Kidney epithelial cell (primary cell): ENCODE measurements at regions not wholly inside any gene's neighbourhood (a gene's known extent, or its start where the extent isn't known, plus 50 kb on each side); places are given as distances from the start of the nearest gene placed in this dataset.
"Not testable (repeated sequence)": the region's sequence is repeated elsewhere in the genome, so short reads cannot be mapped to it uniquely, and the experiment has no call there.

Experiments used
- DNase-seq: peaks from one replicate; pipeline ENCODE4 v3.0.0-alpha.2; 2010; ENCODE audit warnings: low read depth
- H3K27me3 ChIP-seq: 2 replicates; pipeline ENCODE4 v1.6.0; 2011; ENCODE audit warnings: low read length; ENCODE audit not compliant: control insufficient read depth, insufficient read depth
- H3K36me3 ChIP-seq: 2 replicates; pipeline ENCODE4 v1.5.1; 2011; ENCODE audit warnings: low read length; ENCODE audit not compliant: control insufficient read depth, insufficient read depth
- H3K4me3 ChIP-seq: 2 replicates; pipeline ENCODE4 v1.5.1; 2011; ENCODE audit warnings: low read depth, mild to moderate bottlenecking, control low read depth, low read length
- TF ChIP-seq, protein P1 (sequence below): IDR thresholded peaks from 2 replicates; pipeline ENCODE4 v1.5.1; 2011; ENCODE audit warnings: mild to moderate bottlenecking, moderate library complexity, low read length, control low read depth, inconsistent platforms; ENCODE audit not compliant: insufficient read depth, poor library complexity, severe bottlenecking

DNA sequence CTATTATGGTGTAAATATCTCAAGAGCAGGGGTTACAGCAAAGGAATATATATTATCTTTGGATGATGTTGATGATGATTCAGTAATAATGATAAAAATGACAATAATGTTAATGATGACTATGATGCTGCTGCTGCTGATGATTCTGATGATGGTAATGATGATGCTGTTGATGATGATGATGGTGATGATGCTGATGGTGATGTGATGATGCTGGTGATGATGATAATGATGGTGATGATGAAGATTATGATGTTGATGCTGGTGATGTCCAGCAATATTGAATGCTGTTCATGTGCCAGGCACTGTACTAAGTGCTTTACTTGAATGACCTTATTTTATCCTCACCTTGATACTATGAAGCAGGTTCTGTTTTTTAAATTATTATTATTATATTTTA lies 226.0 kb upstream of the ANKH start:
- Histone ChIP-seq H3K27me3 (no peaks in the 10 kb centered on the region), H3K4me3 (no peak overlapping the region), H3K36me3 (no peaks in the 10 kb centered on the region)
- TF ChIP-seq, protein P1, sequence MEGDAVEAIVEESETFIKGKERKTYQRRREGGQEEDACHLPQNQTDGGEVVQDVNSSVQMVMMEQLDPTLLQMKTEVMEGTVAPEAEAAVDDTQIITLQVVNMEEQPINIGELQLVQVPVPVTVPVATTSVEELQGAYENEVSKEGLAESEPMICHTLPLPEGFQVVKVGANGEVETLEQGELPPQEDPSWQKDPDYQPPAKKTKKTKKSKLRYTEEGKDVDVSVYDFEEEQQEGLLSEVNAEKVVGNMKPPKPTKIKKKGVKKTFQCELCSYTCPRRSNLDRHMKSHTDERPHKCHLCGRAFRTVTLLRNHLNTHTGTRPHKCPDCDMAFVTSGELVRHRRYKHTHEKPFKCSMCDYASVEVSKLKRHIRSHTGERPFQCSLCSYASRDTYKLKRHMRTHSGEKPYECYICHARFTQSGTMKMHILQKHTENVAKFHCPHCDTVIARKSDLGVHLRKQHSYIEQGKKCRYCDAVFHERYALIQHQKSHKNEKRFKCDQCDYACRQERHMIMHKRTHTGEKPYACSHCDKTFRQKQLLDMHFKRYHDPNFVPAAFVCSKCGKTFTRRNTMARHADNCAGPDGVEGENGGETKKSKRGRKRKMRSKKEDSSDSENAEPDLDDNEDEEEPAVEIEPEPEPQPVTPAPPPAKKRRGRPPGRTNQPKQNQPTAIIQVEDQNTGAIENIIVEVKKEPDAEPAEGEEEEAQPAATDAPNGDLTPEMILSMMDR = no peak
- DNase-seq = no peak

DNA sequence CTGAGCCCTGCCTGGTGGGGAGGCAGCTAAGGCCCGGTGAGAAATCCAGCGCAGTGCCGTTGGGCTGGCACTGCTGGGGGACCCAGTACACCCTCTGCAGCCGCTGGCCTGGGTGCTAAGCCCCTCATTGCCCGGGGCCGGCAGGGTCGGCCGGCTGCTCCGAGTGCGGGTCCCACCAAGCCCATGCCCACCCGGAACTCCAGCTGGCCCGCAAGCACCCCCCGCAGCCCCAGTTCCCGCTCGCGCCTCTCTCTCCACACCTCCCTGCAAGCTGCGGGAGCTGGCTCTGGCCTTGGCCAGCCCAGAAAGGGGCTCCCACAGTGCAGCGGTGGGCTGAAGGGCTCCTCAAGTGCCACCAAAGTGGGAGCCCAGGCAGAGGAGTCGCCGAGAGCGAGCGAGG lies 225.1 kb upstream of the ANKH start:
- H3K36me3 ChIP-seq, H3K27me3 ChIP-seq, H3K4me3 ChIP-seq, DNase-seq: not testable (repeated sequence)

DNA sequence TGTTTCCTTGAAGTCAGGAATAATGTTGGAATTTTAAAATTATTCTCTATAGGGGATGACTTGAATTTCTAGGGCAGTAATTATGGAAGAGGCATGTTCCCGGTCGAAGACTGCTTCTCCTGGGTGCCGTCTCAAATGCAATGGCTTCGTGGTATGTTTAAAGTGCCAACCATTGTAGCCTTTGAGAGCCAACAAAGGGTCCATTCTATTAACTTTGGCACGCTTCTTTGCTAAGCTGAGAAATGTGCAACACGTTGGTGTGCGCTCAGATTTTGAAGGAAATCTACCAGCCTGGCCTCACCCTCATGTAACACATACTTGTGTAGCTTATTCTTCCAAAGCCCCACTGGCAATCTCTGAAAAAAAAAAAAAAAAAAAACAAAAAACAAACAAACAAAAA lies 221.2 kb upstream of the ANKH start:
- H3K4me3 ChIP-seq = no peak overlapping the region
- no peaks in the 10 kb centered on the region for H3K27me3 ChIP-seq
- no peak for DNase-seq
- H3K36me3 ChIP-seq = no peaks in the 10 kb centered on the region
- TF ChIP-seq, protein P1 = no peak

DNA sequence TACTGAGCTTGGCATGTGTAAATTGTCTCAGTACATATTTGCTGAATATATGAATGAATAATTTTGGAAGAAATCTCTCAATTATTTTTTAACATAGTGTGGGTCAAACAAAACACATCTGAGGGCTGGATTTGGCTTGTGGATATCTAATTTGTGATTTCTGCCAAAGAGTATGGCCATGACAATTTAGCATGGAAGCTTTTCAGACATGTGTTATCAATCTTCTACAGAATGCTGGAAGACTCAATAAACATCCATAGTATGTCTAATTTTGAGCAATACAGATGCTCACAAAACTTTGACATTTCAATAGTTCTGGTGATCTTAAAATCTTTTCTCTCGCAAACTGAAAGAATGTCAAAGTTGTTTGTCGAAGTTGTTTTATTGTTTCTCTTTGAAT lies 214.1 kb upstream of the ANKH start:
- H3K4me3 ChIP-seq = no peak overlapping the region
- no peaks in the 10 kb centered on the region for H3K36me3 ChIP-seq
- DNase-seq = no peak
- TF ChIP-seq, protein P1 = no peak
- no peaks in the 10 kb centered on the region for H3K27me3 ChIP-seq

DNA sequence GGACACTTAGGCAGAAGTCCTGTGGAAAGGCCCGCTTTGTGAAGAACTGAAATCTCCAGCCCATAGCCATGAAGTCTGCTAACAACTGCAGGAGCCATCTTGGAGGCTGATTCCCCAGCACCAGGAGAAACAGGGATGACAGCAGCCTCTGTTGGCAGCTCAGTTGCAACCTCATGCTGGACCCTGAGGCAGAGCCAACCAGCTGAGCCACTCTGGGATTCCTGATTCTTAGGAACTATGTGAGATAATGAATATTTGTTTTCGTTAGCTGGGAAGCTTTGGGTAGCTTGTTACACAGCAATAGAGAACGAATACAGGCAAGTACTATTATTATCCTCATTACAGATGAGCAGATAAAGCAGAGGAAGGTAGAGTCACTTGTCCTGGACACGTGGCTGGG lies 210.5 kb upstream of the ANKH start:
- TF ChIP-seq, protein P1 = no peak
- no peaks in the 10 kb centered on the region for H3K27me3 ChIP-seq
- DNase-seq = no peak
- H3K36me3 ChIP-seq = no peaks in the 10 kb centered on the region
- H3K4me3 ChIP-seq = no peak overlapping the region

DNA sequence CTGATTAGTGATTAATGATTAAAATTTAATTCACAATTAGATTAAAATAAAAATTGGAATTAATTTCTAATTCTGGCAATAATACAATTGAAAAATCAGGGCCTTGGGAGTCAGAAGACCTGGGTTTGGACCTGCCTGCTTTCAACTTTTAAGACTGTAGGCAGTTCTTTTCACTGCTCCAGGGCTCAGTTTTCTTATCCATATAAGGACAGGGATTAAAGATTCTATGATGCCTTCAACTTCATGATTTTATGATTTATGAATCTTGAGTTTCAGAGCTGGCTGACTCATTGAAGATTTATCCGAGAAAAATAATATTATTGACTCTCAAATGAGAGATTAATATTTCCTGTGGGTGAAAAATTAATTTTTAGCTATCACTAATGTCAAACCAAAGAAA lies 208.6 kb upstream of the ANKH start:
- no peaks in the 10 kb centered on the region for H3K36me3 ChIP-seq
- DNase-seq = no peak
- no peak overlapping the region for H3K4me3 ChIP-seq
- H3K27me3 ChIP-seq = no peaks in the 10 kb centered on the region
- TF ChIP-seq, protein P1 = no peak
